ENCODE measurements at regions not wholly inside any gene's neighbourhood (a gene's known extent, or its start where the extent isn't known, plus 50 kb on each side); places are given as distances from the start of the nearest gene placed in this dataset.

DNA sequence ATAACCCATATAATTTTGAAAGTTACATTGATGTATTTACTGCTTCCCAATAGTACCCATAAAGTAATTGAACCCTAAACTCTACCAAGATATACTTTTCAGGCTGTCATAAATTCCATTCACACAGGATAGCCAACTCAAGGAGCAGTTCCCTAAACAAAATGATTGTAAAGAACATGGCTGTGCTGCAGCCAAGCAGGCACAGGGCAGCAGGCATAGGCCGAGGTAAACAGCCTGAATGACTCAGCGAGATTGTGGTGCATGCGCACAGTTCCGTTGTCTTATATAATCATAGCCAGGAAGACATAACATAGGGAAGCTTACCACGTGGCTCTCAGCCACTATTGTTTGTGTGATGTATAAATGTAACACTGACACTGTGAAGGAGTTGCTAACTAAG, 344.9 kb downstream of the FSCB start:
- ChIA-PET CTCF (no interaction called here), POLR2A (no interaction called here)
- H3K27ac Mint-ChIP-seq: no peak overlapping the region
- no peaks in the 10 kb centered on the region for H3K36me3 Mint-ChIP-seq
- H3K4me3 Mint-ChIP-seq: no peak overlapping the region
- intact Hi-C loops (cut with micrococcal nuclease): no loop called here
- H3K9me3 Mint-ChIP-seq: peaks cover 18% of the 10 kb centered on the region
- no peaks in the 10 kb centered on the region for H3K27me3 Mint-ChIP-seq
- no peaks in the 10 kb centered on the region for H3K4me1 Mint-ChIP-seq (ENCODE audit: low read depth)
- no peak for DNase-seq

DNA sequence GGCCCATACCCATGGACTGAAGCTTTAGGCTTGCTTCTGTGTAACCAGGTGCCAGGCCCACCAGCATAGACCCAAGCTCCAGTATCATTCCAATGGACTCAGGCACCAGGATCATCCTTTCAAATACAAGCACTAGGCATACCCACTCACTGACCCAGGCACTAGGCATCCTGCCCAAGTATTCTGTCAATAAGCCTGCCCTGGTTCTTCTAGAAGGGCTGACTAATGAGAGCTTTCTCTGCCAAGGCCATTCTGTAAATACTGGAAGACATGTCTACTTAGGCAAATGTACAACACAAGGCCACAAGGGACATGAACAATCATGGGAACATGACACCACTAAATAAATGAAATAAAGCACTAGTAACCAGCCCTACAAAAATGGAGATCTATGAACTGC, 352.2 kb downstream of the FSCB start:
- Mint-ChIP-seq H3K4me1 (ENCODE audit: low read depth) (no peaks in the 10 kb centered on the region), H3K27me3 (no peaks in the 10 kb centered on the region), H3K27ac (no peak overlapping the region), H3K36me3 (no peaks in the 10 kb centered on the region), H3K4me3 (no peak overlapping the region), H3K9me3 (peaks cover 21% of the 10 kb centered on the region)
- ChIA-PET CTCF (no interaction called here), POLR2A (interaction anchor here (0.7 kb wide), 1 partner anchor 248 kb away, joined by 3 read pairs; no protein-coding TSS in a partner anchor)
- intact Hi-C loops (cut with micrococcal nuclease): no loop called here
- no peak for DNase-seq

- no peaks in the 10 kb centered on the region for H3K4me1 Mint-ChIP-seq (ENCODE audit: low read depth)
- no peak overlapping the region for H3K27ac Mint-ChIP-seq
- intact Hi-C loops (cut with micrococcal nuclease): no loop called here
- no peak for DNase-seq
- no peaks in the 10 kb centered on the region for H3K27me3 Mint-ChIP-seq
- POLR2A ChIA-PET: no interaction called here
- no peaks in the 10 kb centered on the region for H3K36me3 Mint-ChIP-seq
- H3K9me3 Mint-ChIP-seq: peaks cover 21% of the 10 kb centered on the region
- CTCF ChIA-PET: no interaction called here
- no peak overlapping the region for H3K4me3 Mint-ChIP-seq
Measured at GRCh38 chr14:44154446-44154845, 352.6 kb downstream of the FSCB start.

- DNase-seq: no peak
- Mint-ChIP-seq H3K9me3 (peaks cover 11% of the 10 kb centered on the region), H3K27ac (no peak overlapping the region), H3K4me1 (ENCODE audit: low read depth) (no peaks in the 10 kb centered on the region), H3K36me3 (no peaks in the 10 kb centered on the region), H3K4me3 (no peak overlapping the region), H3K27me3 (no peaks in the 10 kb centered on the region)
- ChIA-PET CTCF (no interaction called here), POLR2A (no interaction called here)
- intact Hi-C loops (cut with micrococcal nuclease): no loop called here
Measured at GRCh38 chr14:44151130-44151820, 355.8 kb downstream of the FSCB start.

DNA sequence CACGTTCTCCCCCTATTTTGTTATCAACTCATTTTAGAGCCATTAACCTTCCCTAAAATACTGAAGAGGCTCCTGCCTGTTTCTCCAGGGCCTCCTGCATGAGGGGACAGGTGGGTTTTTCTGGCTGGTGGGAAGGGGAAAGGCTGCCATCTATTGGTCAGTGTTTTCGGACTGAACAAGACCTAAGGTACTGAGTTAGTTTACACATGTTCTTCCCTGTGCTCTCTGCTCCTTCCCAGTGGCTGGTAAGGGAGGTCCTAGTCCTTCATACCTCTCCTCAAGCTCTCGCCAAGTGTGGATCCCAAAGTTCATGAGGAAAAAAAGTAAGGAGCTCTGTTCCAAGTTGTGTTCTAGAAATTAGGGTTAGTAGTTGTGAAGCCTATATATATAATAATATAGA, 357.5 kb downstream of the FSCB start:
- no peaks in the 10 kb centered on the region for H3K4me1 Mint-ChIP-seq (ENCODE audit: low read depth)
- no peak overlapping the region for H3K27ac Mint-ChIP-seq
- no peaks in the 10 kb centered on the region for H3K27me3 Mint-ChIP-seq
- H3K36me3 Mint-ChIP-seq: no peaks in the 10 kb centered on the region
- no peak overlapping the region for H3K4me3 Mint-ChIP-seq
- CTCF ChIA-PET: no interaction called here
- intact Hi-C loops (cut with micrococcal nuclease): no loop called here
- no peaks in the 10 kb centered on the region for H3K9me3 Mint-ChIP-seq
- DNase-seq: no peak
- POLR2A ChIA-PET: no interaction called here

- Mint-ChIP-seq H3K4me3 (no peak overlapping the region), H3K27ac (no peak overlapping the region), H3K4me1 (ENCODE audit: low read depth) (no peaks in the 10 kb centered on the region), H3K36me3 (no peaks in the 10 kb centered on the region), H3K27me3 (no peaks in the 10 kb centered on the region), H3K9me3 (no peaks in the 10 kb centered on the region)
- CTCF ChIA-PET: no interaction called here
- intact Hi-C loops (cut with micrococcal nuclease): no loop called here
- no peak for DNase-seq
- POLR2A ChIA-PET: no interaction called here
Measured at GRCh38 chr14:44142006-44142405, 365.1 kb downstream of the FSCB start.

- no peak overlapping the region for H3K27ac Mint-ChIP-seq
- no peaks in the 10 kb centered on the region for H3K9me3 Mint-ChIP-seq
- no peaks in the 10 kb centered on the region for H3K36me3 Mint-ChIP-seq
- no peak overlapping the region for H3K4me3 Mint-ChIP-seq
- DNase-seq: no peak
- intact Hi-C loops (cut with micrococcal nuclease): no loop called here
- no peaks in the 10 kb centered on the region for H3K4me1 Mint-ChIP-seq (ENCODE audit: low read depth)
- ChIA-PET CTCF (no interaction called here), POLR2A (no interaction called here)
- no peaks in the 10 kb centered on the region for H3K27me3 Mint-ChIP-seq
Measured at GRCh38 chr14:44135972-44136371, 371.1 kb downstream of the FSCB start.

DNA sequence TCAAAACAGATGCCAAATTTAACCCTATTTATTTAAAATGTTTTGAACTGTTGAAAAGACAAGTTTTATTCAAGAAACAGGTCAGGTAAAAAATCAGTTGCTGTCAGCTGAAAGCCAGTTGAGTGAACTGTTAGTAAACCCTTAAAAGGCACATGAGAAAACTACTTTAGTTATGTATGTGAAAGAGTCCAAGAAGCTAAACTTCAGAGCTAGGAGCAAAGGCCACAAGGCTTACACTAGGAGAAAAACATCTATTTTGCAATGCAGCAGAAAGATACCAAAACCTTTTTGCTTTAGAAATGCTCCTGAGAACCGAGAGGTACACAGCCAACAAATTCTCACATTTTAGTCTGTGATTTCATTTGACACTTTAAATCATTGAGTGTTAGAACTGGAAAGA, 375.2 kb downstream of the FSCB start:
- H3K36me3 Mint-ChIP-seq: no peaks in the 10 kb centered on the region
- intact Hi-C loops (cut with micrococcal nuclease): no loop called here

DNA sequence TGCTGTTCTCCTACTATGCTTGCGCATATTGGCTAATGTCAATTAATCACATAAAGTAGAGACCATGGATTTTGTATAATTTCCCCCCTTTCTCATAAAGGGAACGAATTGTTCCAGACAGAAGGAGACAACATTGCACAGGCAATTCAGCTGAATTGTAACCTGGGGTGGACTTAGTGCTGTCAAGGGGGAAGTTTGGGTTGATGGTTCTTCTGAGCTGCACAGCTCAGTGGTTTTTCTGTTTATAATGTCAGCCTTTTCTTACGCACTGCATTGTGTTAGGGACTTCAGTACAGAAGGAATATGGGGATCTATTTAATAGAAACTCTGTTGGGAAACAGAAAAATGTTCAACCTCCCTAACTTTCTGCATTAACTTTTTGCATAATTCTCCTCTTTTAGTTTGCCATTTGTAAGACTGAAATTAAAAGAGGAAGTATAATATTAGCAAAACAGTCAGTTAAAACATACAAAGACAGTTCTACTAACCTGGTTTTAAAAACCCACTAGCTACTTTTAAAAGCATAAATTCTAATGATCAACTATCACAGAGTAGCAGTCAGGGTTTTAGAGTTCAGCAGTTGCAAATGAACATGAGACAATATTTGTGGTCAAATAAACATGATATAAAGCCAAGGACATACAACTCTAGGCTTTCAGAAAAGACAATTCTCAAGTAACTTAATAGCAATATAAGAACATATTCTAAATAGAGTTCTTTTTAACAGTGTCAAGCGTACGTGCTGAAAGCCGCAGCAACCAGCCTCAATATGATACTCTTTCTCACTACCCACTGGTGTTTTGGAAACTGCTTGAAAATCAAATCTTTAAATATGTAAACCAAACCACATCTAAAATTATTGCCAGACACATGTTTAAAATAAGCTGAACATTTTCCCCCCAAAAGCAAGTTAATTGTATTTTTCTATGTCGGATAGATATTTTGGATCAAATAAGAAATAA, 393.0 kb downstream of the FSCB start:
- Mint-ChIP-seq H3K36me3 (no peaks in the 10 kb centered on the region), H3K27me3 (no peaks in the 10 kb centered on the region), H3K27ac (no peak overlapping the region), H3K9me3 (peaks cover 21% of the 10 kb centered on the region), H3K4me3 (no peak overlapping the region), H3K4me1 (ENCODE audit: low read depth) (no peaks in the 10 kb centered on the region)
- CTCF ChIA-PET: no interaction called here
- POLR2A ChIA-PET: no interaction called here
- intact Hi-C loops (cut with micrococcal nuclease): no loop called here
- DNase-seq: no peak

More for the DNA sequence above, 375.2 kb downstream of the FSCB start:
- ChIA-PET POLR2A (no interaction called here), CTCF (no interaction called here)
- H3K27ac Mint-ChIP-seq: no peak overlapping the region
- no peaks in the 10 kb centered on the region for H3K4me1 Mint-ChIP-seq (ENCODE audit: low read depth)
- H3K4me3 Mint-ChIP-seq: no peak overlapping the region
- peaks cover 2% of the 10 kb centered on the region for H3K9me3 Mint-ChIP-seq
- H3K27me3 Mint-ChIP-seq: no peaks in the 10 kb centered on the region
- DNase-seq: no peak

DNA sequence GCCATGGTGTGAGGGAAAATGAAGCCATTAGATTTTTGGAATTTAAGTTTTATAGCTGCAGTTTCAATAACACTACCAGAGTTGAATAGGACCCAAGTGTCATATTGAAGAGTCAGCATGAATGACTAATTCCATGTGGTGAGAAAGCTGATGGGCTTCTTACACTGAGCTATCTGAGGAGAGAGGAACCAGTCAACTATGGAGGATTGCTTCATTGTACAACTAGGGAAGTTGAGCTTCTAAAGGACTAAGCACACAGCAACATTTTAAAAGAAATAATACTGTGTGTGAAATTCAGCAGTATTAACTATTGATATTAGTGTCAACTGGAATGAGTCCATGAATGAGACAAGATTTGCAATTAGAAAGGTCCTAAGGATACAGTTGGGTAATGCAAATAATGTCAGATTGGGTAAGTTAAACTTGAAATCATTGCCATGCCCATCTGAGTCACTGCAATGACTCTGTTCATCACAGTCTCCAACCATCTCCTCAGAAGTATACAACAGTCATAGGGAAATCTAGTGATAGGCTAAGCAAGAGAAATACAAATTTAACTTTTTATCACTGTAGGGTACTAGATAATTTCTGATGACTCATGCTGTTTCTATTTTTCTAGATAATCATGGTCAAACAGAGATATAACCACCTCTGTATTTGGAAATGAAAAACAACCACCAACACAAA, 394.2 kb downstream of the FSCB start:
- Mint-ChIP-seq H3K36me3 (no peaks in the 10 kb centered on the region), H3K4me3 (no peak overlapping the region), H3K9me3 (peaks cover 27% of the 10 kb centered on the region), H3K27me3 (no peaks in the 10 kb centered on the region), H3K4me1 (ENCODE audit: low read depth) (no peaks in the 10 kb centered on the region), H3K27ac (no peak overlapping the region)
- ChIA-PET CTCF (no interaction called here), POLR2A (no interaction called here)
- DNase-seq: no peak
- intact Hi-C loops (cut with micrococcal nuclease): no loop called here

GRCh38 chr14:44109036-44109435, 398.0 kb downstream of the FSCB start:
- no peaks in the 10 kb centered on the region for H3K36me3 Mint-ChIP-seq
- intact Hi-C loops (cut with micrococcal nuclease): no loop called here
- ChIA-PET CTCF (no interaction called here), POLR2A (no interaction called here)
- peaks cover 24% of the 10 kb centered on the region for H3K9me3 Mint-ChIP-seq
- H3K27me3 Mint-ChIP-seq: no peaks in the 10 kb centered on the region
- DNase-seq: no peak
- no peak overlapping the region for H3K4me3 Mint-ChIP-seq
- H3K27ac Mint-ChIP-seq: no peak overlapping the region
- H3K4me1 Mint-ChIP-seq (ENCODE audit: low read depth): no peaks in the 10 kb centered on the region

DNA sequence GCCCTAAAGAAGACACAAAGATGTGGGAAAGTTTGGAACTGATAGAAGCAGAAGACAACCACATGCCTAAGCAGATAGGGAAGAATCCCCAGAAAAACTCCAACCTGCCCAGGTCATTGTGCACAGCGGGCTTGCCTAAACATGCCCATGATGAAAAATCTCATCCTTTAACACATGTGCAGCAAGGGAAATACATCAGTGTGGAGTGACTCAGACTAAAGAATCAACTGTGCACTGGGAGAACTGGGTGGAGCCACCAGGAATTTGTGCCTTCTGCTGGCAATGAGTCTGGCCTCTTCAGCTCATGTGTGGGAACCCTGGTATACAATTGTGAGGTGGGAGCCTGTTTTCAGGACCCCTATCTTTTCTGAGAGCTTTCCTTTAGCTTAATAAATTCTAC, 398.5 kb downstream of the FSCB start:
- Mint-ChIP-seq H3K36me3 (no peaks in the 10 kb centered on the region), H3K27ac (no peak overlapping the region), H3K9me3 (peaks cover 26% of the 10 kb centered on the region), H3K4me1 (ENCODE audit: low read depth) (no peaks in the 10 kb centered on the region), H3K27me3 (no peaks in the 10 kb centered on the region), H3K4me3 (no peak overlapping the region)
- DNase-seq: no peak
- POLR2A ChIA-PET: no interaction called here
- CTCF ChIA-PET: no interaction called here
- intact Hi-C loops (cut with micrococcal nuclease): no loop called here

Data from activated CD4-positive, alpha-beta memory T cell treated with anti-CD3 and anti-CD28 coated beads for 36 hours (primary cell).